ENCODE measurements at regions not wholly inside any gene's neighbourhood (a gene's known extent, or its start where the extent isn't known, plus 50 kb on each side); places are given as distances from the start of the nearest gene placed in this dataset.

GRCh38 chr10:8206882-8207281 is 152.4 kb downstream of the GATA3 start:
- TF ChIP-seq CREB1 (IDR thresholded peaks at IDR 0.05; ENCODE audit: low read depth) (no peak), EP300 (IDR thresholded peaks at IDR 0.05; ENCODE audit: borderline replicate concordance) (no peak), USF1 (IDR thresholded peaks at IDR 0.05) (no peak), TAF1 (IDR thresholded peaks at IDR 0.05; ENCODE audit: low read depth) (no peak), EGR1 (IDR thresholded peaks at IDR 0.05) (no peak), REST (IDR thresholded peaks at IDR 0.05; ENCODE audit: low read depth) (no peak), TEAD4 (IDR thresholded peaks at IDR 0.05) (no peak), TCF12 (IDR thresholded peaks at IDR 0.05; ENCODE audit: low read depth) (no peak)
